Astrocyte of the spinal cord (primary cell): ENCODE measurements at regions not wholly inside any gene's neighbourhood (a gene's known extent, or its start where the extent isn't known, plus 50 kb on each side); places are given as distances from the start of the nearest gene placed in this dataset.

Experiments
- DNase-seq: peaks from one replicate; pipeline ENCODE4 v3.0.0; 2011; ENCODE audit warnings: low read depth, low spot score
- H3K4me3 ChIP-seq: 2 replicates; pipeline ENCODE4 v1.5.1; 2011; ENCODE audit warnings: low read depth, mild to moderate bottlenecking, low read length, moderate library complexity
- in situ Hi-C: cut with HindIII; loops from 2 replicates; pipeline ENCODE4 v1.10.0; 2017; ENCODE audit warnings: low sequenced_read_pairs
- TF ChIP-seq, protein P1 (sequence below): IDR thresholded peaks from 2 replicates; pipeline ENCODE4 v1.5.1; 2012; ENCODE audit warnings: low read depth, mild to moderate bottlenecking, low read length, inconsistent platforms

DNA sequence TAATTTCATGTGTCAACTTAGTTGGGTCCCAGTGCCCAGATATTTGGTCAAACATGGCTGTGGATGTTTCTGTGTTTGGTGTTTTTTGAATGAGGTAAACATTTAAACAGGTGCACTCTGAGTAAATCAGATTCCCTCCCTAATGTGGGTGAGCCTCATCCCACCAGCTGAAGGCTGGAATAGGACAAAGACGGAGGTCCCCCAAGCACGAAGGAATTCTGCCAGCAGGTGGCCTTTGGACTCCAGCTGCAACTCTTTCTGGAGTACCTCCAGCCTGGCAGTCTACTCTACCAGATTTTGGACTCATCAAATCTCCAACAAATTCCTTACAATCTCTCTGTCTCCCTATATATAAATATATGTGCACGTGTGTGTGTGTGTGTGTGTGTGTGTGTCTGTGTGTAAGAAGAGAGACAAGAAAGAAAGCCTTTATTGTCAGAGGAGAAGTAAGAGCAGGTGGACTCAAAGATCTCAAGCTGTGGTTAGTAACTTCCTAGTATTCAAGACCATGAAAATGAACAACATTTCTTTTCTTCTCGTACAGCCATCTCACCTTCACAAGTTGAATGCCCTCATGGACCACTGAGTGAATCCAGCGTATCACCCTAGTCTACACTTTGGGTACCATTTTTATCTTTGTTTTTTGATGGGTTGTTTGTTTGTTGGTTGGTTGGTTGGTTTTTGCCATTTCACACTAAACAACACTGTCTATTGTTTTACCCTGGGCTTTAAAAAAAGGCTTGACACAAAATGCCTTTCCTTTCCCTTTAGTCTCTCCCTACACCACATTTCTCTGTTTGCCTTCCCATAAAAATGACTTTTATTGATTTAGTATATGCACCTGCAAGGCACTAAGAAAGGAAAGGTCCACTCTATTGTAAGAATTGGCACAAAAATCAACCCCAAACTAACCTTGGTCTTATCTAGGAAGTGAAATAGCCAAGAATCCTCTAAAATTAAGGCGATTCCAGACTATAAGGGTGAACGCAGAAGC is 118.7 kb downstream of the TENT4A start:
- H3K4me3 ChIP-seq: no peak overlapping the region
- TF ChIP-seq, protein P1, sequence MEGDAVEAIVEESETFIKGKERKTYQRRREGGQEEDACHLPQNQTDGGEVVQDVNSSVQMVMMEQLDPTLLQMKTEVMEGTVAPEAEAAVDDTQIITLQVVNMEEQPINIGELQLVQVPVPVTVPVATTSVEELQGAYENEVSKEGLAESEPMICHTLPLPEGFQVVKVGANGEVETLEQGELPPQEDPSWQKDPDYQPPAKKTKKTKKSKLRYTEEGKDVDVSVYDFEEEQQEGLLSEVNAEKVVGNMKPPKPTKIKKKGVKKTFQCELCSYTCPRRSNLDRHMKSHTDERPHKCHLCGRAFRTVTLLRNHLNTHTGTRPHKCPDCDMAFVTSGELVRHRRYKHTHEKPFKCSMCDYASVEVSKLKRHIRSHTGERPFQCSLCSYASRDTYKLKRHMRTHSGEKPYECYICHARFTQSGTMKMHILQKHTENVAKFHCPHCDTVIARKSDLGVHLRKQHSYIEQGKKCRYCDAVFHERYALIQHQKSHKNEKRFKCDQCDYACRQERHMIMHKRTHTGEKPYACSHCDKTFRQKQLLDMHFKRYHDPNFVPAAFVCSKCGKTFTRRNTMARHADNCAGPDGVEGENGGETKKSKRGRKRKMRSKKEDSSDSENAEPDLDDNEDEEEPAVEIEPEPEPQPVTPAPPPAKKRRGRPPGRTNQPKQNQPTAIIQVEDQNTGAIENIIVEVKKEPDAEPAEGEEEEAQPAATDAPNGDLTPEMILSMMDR: no peak
- in situ Hi-C loops: no loop called here
- DNase-seq: no peak

DNA sequence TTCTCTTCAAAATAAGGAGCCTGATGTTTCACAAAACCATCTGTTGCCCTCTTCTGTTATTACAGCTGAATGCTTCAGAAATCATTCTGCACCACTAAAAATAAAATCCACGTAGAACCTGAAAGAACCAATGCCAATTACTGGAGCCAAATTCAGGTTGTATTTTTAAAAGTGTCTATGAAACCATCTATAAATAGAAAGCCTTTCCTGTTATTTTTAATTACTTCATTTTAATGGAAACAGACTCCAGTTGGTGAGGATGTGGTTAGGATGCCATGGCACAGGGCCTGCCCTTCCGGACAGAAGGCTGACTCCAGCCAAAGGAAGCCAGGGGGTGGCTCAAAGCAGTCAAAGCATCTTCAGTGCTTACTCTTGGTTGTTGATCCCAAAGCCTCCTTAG is 119.8 kb downstream of the TENT4A start:
- no peak overlapping the region for H3K4me3 ChIP-seq
- in situ Hi-C loops: no loop called here
- TF ChIP-seq, protein P1: no peak
- no peak for DNase-seq

DNA sequence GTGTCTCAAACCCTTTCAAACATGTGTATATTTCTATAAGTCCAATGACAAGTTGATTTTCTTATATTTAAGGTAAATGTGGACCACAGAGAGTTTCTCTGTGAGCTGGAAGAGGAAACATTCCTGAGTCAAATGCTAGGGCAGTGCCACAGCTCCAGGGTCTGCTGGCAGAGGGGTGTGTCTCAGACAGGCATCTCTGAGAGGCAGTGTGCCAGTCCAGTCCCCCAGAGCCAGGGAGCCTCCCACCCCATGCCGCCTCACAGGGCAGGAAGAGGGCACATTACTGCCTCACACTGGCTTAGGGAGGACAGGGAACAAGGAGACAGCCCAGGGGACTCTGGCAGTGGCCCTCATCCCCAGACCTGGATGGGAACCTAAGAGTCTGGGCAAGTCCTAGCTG is 120.2 kb downstream of the TENT4A start:
- DNase-seq: no peak
- in situ Hi-C loops: no loop called here
- TF ChIP-seq, protein P1: no peak
- no peak overlapping the region for H3K4me3 ChIP-seq

DNA sequence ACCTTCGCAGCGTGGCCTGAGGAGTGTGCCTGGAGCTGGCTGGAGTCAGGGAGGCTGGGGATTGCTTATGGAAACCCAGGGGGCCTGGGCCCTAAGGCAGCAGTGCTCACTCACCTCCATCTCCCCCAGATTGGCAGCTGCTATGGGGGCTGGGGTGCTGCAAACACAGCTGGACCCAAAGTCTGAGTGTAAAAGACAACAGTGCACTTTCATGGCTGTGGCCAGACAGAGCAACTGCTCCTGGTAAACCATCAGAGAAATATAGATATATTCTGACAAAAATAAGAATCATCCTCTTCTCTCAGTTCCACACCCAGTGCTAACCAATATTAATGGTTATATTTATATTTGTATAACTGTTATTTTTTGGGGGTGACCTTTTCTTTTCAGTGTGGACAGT is 123.9 kb downstream of the TENT4A start:
- in situ Hi-C loops: no loop called here
- no peak overlapping the region for H3K4me3 ChIP-seq
- TF ChIP-seq, protein P1: no peak
- no peak for DNase-seq

DNA sequence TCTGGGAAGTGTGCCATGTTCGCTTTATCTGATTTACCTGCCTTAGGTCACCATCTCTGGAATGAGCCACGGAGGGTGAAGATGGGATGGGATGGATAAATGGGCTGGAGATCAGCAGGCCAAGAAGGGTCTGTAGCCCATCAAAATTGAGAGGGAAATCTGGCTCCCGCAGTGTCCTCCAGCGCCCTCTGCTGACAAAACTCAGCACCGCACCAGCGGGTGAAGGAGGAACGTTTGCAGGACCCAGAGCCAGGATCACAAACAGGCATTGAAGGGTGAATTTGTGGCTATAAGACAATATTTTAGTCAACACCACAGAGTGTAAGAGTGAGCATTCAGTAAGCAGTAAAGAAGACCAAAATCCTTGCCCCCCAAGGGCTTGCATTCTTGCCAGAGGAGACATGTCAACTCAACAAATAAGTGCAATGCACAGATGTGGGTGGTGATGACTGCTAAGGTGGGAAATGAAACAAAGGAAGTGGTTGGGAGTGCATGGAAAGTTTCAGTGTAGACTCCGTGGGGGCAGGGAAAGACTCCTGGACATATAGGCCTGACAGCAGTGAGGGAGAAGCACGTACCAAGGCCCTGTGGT is 124.4 kb downstream of the TENT4A start:
- DNase-seq: no peak

DNA sequence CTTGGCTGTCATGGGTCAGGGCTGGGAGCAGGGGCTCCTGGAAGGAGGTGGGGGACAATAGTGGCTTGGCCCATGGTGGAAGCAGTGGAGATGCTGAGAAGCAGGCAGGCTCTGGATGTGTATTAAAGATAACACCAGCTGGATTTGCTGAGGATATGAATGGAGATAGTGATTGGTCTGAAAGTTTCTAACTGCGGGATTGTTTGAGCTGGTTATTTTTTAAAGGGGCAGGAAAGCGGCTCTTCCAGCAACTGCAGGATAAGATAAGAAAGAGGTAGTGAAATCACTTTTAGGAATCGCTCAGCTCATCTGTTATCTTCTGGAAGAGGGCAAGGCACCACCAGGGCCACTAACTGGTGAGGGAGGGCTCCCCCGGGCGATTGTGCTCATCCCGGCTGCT is 125.5 kb downstream of the TENT4A start:
- no peak overlapping the region for H3K4me3 ChIP-seq
- TF ChIP-seq, protein P1: no peak
- no peak for DNase-seq
- in situ Hi-C loops: no loop called here

More for the DNA sequence above, 124.4 kb downstream of the TENT4A start:
- in situ Hi-C loops: no loop called here
- TF ChIP-seq, protein P1: peak; percentile 46
- no peak overlapping the region for H3K4me3 ChIP-seq
